ENCODE measurements at regions not wholly inside any gene's neighbourhood (a gene's known extent, or its start where the extent isn't known, plus 50 kb on each side); places are given as distances from the start of the nearest gene placed in this dataset.

GRCh38 chr9:134537951-134538641, 103.5 kb upstream of the COL5A1 start:
- TF ChIP-seq CTCF (IDR thresholded peaks at IDR 0.05) (no peak), POLR2A (IDR thresholded peaks at IDR 0.05) (no peak)

Data from ovary (tissue), 3 donors.